ENCODE measurements at regions not wholly inside any gene's neighbourhood (a gene's known extent, or its start where the extent isn't known, plus 50 kb on each side); places are given as distances from the start of the nearest gene placed in this dataset.
"Not testable (repeated sequence)": the region's sequence is repeated elsewhere in the genome, so short reads cannot be mapped to it uniquely, and the experiment has no call there.

DNA sequence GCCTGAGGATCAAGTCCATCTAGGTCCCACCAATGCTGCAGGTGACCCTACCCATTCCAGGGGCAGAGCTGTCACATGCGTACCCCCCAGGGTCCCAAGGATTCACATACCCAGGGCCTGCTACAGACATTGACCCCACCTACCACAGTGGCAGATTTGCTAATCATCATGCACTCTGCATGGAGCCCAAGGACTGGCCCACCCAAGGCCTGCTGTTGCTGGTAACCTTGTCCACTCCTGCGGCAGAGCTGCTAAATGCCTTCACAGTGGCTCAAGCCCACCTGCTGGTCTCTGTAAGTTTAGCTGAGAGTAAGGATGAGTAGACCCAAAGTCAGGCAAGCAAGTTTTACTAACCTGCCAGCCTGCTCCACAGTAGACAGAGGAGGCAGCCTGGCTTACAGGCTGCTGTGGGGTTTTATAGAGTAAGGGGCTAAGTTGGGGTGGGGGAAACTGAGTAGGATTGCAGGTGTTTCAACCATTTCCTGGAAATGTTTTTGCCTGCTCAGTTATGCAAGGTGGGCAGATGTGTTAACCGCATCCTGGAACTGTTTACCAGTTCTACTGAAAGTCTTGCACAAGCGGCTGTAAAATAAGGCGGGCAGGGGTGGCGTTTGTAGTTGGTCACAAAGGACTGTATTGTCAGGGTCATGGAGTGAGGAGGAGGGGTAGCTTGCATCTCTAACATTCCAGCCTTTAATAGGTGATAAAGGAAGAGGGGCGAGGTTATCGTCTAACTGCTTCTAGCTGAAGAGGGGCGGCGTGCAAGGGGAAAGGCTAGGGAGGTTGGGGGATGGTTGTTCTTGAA lies 2163.5 kb upstream of the WWC1 start:
- no peaks in the 10 kb centered on the region for H3K27me3 ChIP-seq
- DNase-seq (no peak), ATAC-seq (no peak)
- intact Hi-C loops (cut with DNase I; ENCODE audit: low total_unique reads), result no loop called here
- TF ChIP-seq, protein P1, sequence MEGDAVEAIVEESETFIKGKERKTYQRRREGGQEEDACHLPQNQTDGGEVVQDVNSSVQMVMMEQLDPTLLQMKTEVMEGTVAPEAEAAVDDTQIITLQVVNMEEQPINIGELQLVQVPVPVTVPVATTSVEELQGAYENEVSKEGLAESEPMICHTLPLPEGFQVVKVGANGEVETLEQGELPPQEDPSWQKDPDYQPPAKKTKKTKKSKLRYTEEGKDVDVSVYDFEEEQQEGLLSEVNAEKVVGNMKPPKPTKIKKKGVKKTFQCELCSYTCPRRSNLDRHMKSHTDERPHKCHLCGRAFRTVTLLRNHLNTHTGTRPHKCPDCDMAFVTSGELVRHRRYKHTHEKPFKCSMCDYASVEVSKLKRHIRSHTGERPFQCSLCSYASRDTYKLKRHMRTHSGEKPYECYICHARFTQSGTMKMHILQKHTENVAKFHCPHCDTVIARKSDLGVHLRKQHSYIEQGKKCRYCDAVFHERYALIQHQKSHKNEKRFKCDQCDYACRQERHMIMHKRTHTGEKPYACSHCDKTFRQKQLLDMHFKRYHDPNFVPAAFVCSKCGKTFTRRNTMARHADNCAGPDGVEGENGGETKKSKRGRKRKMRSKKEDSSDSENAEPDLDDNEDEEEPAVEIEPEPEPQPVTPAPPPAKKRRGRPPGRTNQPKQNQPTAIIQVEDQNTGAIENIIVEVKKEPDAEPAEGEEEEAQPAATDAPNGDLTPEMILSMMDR (IDR thresholded peaks at IDR 0.05 in 4 of 5, conservative IDR thresholded peaks at IDR 0.05 in 1 of 5), result no peak
- no peak for TF ChIP-seq POLR2A (IDR thresholded peaks at IDR 0.05)
- no peaks in the 10 kb centered on the region for H3K4me1 ChIP-seq
- H3K36me3 ChIP-seq, result no peaks in the 10 kb centered on the region
- in situ Hi-C loops (cut with MboI; ENCODE audit: low sequenced_read_pairs in 4 of 4), result no loop called here
- H3K4me3 ChIP-seq, result no peak overlapping the region
- H3K27ac ChIP-seq, result no peak overlapping the region
- H3K9me3 ChIP-seq, result no peaks in the 10 kb centered on the region

DNA sequence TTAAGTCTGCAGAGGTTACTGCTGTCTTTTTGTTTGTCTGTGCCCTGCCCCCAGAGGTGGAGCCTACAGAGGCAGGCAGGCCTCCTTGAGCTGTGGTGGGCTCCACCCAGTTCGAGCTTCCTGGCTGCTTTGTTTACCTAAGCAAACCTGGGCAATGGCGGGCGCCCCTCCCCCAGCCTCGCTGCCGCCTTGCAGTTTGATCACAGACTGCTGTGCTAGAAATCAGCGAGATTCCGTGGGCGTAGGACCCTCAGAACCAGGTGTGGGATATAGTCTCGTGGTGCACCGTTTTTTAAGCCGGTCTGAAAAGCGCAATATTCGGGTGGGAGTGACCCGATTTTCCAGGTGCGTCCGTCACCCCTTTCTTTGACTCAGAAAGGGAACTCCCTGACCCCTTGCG lies 2146.3 kb upstream of the WWC1 start:
- DNase-seq; ATAC-seq; H3K36me3 ChIP-seq; H3K27ac ChIP-seq; H3K9me3 ChIP-seq; intact Hi-C loops (cut with DNase I; ENCODE audit: low total_unique reads); H3K4me3 ChIP-seq; in situ Hi-C loops (cut with MboI; ENCODE audit: low sequenced_read_pairs in 4 of 4); H3K4me1 ChIP-seq; H3K27me3 ChIP-seq: not testable (repeated sequence)

DNA sequence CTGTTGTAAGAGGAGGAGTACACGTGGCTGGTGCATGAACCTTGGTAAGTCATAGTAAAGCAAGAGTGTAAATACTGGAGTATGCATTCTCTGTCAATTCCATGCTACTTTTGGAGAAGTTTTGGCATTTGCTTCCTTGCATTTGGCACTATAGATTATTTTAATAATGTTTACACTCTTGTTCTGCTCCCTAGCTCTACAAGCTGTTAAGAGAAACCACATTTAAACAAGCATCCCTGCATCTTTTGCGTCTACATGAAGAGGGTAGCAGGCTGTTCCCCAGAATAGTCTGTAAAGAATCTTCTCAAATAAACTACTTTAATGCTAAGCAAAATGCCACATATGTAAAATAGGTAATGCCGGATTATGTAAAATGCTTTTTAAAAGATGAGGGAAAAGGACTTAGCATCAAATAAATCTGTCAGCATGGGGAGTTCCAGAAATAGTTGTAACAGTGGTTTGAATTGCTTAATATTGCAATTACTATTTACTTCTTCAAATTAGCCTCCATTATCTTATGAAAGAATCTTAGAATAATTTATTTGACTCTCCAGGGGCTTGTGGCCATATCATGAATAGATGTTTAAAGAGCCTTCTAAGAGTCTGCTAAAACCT lies 2127.3 kb upstream of the WWC1 start:
- H3K4me1 ChIP-seq, result no peaks in the 10 kb centered on the region
- ATAC-seq, result no peak
- no peak for TF ChIP-seq POLR2A (IDR thresholded peaks at IDR 0.05)
- TF ChIP-seq, protein P1 (IDR thresholded peaks at IDR 0.05 in 4 of 5, conservative IDR thresholded peaks at IDR 0.05 in 1 of 5), result no peak
- no peak overlapping the region for H3K4me3 ChIP-seq
- in situ Hi-C loops (cut with MboI; ENCODE audit: low sequenced_read_pairs in 4 of 4) (no loop called here), intact Hi-C loops (cut with DNase I; ENCODE audit: low total_unique reads) (no loop called here)
- H3K36me3 ChIP-seq, result no peaks in the 10 kb centered on the region
- H3K27me3 ChIP-seq, result no peaks in the 10 kb centered on the region
- no peaks in the 10 kb centered on the region for H3K9me3 ChIP-seq
- no peak overlapping the region for H3K27ac ChIP-seq
- no peak for DNase-seq

DNA sequence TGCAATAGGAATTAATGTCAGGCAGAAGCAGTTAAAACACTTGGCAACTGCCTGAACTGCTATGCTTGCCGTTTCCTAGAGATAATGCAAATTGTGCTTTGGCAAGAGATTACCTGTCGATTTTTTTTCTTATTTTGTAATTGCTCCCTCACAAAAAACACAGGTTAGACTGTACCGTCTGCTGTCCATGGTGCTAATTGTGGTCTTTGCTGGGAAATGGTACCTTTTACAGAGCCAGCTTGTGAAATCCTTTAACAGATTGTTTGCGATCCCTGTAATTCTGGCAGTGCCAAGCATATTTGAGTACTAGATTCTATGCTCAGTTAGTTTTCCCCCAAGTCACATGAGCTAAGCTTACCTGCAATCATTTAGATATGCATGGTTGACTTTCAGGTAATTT lies 2125.8 kb upstream of the WWC1 start:
- no peak for DNase-seq
- TF ChIP-seq POLR2A (IDR thresholded peaks at IDR 0.05), result no peak
- TF ChIP-seq, protein P1 (IDR thresholded peaks at IDR 0.05 in 4 of 5, conservative IDR thresholded peaks at IDR 0.05 in 1 of 5), result no peak
- H3K9me3 ChIP-seq, result no peaks in the 10 kb centered on the region
- H3K27ac ChIP-seq, result no peak overlapping the region
- no peak for ATAC-seq
- no peaks in the 10 kb centered on the region for H3K36me3 ChIP-seq
- intact Hi-C loops (cut with DNase I; ENCODE audit: low total_unique reads) (no loop called here), in situ Hi-C loops (cut with MboI; ENCODE audit: low sequenced_read_pairs in 4 of 4) (no loop called here)
- H3K4me1 ChIP-seq, result no peaks in the 10 kb centered on the region
- H3K27me3 ChIP-seq, result no peaks in the 10 kb centered on the region
- no peak overlapping the region for H3K4me3 ChIP-seq

DNA sequence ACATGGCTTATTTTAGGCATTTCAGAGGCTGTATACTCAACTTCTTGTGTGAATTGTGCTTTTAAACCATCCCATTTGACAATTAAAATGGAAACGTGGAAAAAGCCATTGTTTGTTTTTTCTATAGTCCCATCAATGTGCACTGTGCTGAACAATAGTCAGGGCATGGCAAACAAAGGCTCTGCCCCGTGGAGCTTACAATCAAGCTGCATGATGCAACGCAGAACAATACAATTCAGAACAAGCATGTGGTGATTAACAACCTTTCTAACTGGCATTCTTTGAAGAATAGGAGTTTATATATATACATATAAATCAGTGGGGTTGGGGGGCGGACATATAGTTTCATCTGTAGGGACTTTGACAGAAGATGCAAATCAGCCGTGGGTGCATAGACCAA lies 2125.4 kb upstream of the WWC1 start:
- H3K27ac ChIP-seq, result no peak overlapping the region
- DNase-seq (no peak), ATAC-seq (no peak)
- TF ChIP-seq, protein P1 (IDR thresholded peaks at IDR 0.05 in 4 of 5, conservative IDR thresholded peaks at IDR 0.05 in 1 of 5), result no peak
- no peak for TF ChIP-seq POLR2A (IDR thresholded peaks at IDR 0.05)
- H3K27me3 ChIP-seq, result no peaks in the 10 kb centered on the region
- in situ Hi-C loops (cut with MboI; ENCODE audit: low sequenced_read_pairs in 4 of 4), result no loop called here
- no peak overlapping the region for H3K4me3 ChIP-seq
- no peaks in the 10 kb centered on the region for H3K4me1 ChIP-seq
- H3K36me3 ChIP-seq, result no peaks in the 10 kb centered on the region
- intact Hi-C loops (cut with DNase I; ENCODE audit: low total_unique reads), result no loop called here
- H3K9me3 ChIP-seq, result no peaks in the 10 kb centered on the region

All from gastrocnemius medialis (tissue), 4 donors.